ENCODE measurements at regions not wholly inside any gene's neighbourhood (a gene's known extent, or its start where the extent isn't known, plus 50 kb on each side); places are given as distances from the start of the nearest gene placed in this dataset.

- no peak for TF ChIP-seq CTCF (IDR thresholded peaks at IDR 0.05; ENCODE audit: control insufficient read depth, insufficient read depth, low read depth, low read length, missing control alignments)
- no peak for DNase-seq (ENCODE audit: low read depth)
- no peak overlapping the region for H3K4me3 ChIP-seq (ENCODE audit: control insufficient read depth, low read depth, low read length)
Observed at GRCh38 chr3:14297784-14298236, 104.6 kb upstream of the SLC6A6 start.

DNA sequence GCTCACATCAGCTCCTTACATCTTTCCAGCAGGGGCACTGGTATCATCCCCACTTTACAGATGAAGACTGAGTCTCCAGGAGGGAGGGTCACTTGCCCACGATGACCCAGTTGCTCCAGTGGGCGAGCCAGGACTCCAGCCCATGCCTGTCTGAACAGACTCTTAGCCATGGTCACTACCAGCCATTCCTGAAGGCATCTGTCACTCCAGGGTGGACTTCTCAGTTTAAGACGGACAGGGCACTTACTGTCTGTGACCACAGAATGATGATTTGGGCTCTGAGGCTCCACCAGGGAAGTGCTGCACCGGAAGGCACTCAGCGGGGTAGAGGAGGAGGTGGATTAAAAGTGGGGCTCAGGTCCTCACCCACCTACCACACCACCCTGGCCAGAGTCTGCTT lies 104.0 kb upstream of the SLC6A6 start:
- H3K4me3 ChIP-seq (ENCODE audit: control insufficient read depth, low read depth, low read length), result no peak overlapping the region
- TF ChIP-seq CTCF (IDR thresholded peaks at IDR 0.05; ENCODE audit: control insufficient read depth, insufficient read depth, low read depth, low read length, missing control alignments), result no peak
- DNase-seq (ENCODE audit: low read depth), result no peak

DNA sequence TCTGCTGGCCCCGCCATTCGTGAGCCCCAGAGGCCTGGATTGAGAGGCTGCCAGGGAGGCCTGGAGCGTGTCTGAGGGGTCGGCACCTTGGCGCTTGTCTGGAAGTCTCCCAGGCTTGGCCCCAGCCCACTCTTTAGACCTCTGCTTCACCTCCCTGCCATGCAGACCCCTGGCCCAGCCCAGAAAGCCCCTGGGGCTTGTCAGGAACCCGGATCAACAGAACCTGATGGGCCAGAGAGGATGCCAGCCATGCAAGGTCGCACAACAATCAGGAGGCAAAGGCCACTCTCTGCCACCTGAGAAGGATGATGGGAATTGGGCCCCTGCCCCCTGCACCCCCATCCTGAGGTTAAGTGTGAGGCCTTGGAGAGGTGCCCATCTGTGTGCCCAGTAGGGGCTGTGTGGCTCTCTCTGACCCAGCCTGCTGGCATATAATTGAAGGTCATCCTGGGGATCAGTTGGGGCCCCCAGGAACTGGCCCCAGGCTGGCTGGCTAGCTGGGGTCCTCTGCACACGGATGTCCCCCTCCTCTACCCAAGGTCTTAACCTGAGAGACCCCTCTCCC lies 103.3 kb upstream of the SLC6A6 start:
- no peak for DNase-seq (ENCODE audit: low read depth)
- H3K4me3 ChIP-seq (ENCODE audit: control insufficient read depth, low read depth, low read length), result no peak overlapping the region
- TF ChIP-seq CTCF (IDR thresholded peaks at IDR 0.05; ENCODE audit: control insufficient read depth, insufficient read depth, low read depth, low read length, missing control alignments), result no peak

DNA sequence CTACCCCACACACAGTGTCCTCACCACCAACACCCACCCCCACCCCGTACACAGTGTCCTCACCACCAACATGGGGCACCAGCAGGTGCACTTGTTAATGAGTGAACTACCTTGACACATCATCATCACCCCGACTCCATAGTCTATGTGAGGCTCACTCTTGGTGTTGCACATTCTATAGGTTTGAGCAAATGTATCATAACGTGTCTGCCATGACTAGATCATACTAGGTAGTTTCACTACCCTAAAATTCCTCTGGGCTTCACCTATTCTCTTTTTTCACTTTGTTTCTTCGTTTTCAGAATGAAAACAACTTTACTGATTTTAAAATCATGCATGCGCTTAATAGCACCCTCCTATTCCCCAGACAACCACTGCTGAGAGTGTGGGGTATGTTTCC lies 102.6 kb upstream of the SLC6A6 start:
- no peak for DNase-seq (ENCODE audit: low read depth)
- no peak overlapping the region for H3K4me3 ChIP-seq (ENCODE audit: control insufficient read depth, low read depth, low read length)
- TF ChIP-seq CTCF (IDR thresholded peaks at IDR 0.05; ENCODE audit: control insufficient read depth, insufficient read depth, low read depth, low read length, missing control alignments), result no peak

GRCh38 chr3:14300721-14301399 lies 101.5 kb upstream of the SLC6A6 start:
- DNase-seq (ENCODE audit: low read depth), result no peak
- no peak overlapping the region for H3K4me3 ChIP-seq (ENCODE audit: control insufficient read depth, low read depth, low read length)
- TF ChIP-seq CTCF (IDR thresholded peaks at IDR 0.05; ENCODE audit: control insufficient read depth, insufficient read depth, low read depth, low read length, missing control alignments), result no peak

- no peak overlapping the region for H3K4me3 ChIP-seq (ENCODE audit: control insufficient read depth, low read depth, low read length)
- no peak for DNase-seq (ENCODE audit: low read depth)
- TF ChIP-seq CTCF (IDR thresholded peaks at IDR 0.05; ENCODE audit: control insufficient read depth, insufficient read depth, low read depth, low read length, missing control alignments), result no peak
Observed at GRCh38 chr3:14301558-14301957, 100.8 kb upstream of the SLC6A6 start.
